Left hindlimb (tissue), 1 donor: ENCODE measurements at regions not wholly inside any gene's neighbourhood (a gene's known extent, or its start where the extent isn't known, plus 50 kb on each side); places are given as distances from the start of the nearest gene placed in this dataset.
A peak's percentile ranks its signal among the peaks of the same experiment; 100 is the strongest.
"Not testable (repeated sequence)": the region's sequence is repeated elsewhere in the genome, so short reads cannot be mapped to it uniquely, and the experiment has no call there.

Source experiments
- DNase-seq: peaks from one replicate; pipeline ENCODE4 v3.0.0-alpha.2; 2018

- no peak for DNase-seq
Measured at GRCh38 chr6:14464716-14465115, 347.1 kb downstream of the CD83 start.

- DNase-seq = no peak
Measured at GRCh38 chr6:14466278-14466677, 348.7 kb downstream of the CD83 start.

DNA sequence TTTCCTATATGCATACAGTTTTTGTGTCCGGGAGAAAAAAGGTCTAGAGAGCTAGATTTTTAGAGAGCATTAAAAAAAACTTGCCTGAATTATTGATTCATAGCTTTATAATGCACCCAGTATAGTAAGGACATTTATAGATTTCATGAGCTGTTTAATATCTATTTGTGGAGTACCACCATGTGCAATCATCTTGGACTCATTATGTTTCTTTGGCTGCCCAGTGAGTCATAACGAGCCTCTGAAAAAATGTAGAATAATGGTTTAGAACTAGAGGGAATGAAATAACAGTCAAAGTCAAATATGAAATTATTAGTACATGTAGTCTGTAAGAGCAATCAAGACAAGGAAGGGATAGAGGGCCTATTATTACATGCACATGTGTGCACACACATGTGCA, 350.0 kb downstream of the CD83 start:
- DNase-seq = no peak

- no peak for DNase-seq
Measured at GRCh38 chr6:14468647-14469321, 351.2 kb downstream of the CD83 start.

- no peak for DNase-seq
Measured at GRCh38 chr6:14470101-14470500, 352.5 kb downstream of the CD83 start.

- DNase-seq = no peak
Measured at GRCh38 chr6:14470671-14471070, 353.1 kb downstream of the CD83 start.

- no peak for DNase-seq
Measured at GRCh38 chr6:14472255-14472985, 354.8 kb downstream of the CD83 start.

DNA sequence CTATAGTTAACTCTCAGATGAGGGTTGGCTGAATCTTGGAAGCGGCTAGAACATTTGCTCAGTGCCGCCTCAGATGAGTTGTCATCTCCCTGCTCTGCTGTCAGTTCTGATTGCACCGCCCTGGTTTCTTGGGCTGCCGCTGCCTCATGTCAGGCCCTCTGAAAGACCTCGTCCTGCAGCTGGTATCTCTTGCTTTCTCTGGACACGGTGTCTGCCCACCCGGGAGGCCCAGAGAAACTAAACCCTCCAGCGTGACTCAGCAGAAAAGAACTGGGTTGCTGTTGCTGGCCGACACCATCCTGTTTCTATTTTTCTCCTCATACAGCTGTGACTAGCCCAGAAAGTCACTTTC, 355.4 kb downstream of the CD83 start:
- DNase-seq = no peak

GRCh38 chr6:14474816-14475215, 357.2 kb downstream of the CD83 start:
- DNase-seq = no peak

- no peak for DNase-seq
Measured at GRCh38 chr6:14475306-14475705, 357.7 kb downstream of the CD83 start.

- DNase-seq = peak; percentile 80
Measured at GRCh38 chr6:14476793-14477531, 359.4 kb downstream of the CD83 start.

DNA sequence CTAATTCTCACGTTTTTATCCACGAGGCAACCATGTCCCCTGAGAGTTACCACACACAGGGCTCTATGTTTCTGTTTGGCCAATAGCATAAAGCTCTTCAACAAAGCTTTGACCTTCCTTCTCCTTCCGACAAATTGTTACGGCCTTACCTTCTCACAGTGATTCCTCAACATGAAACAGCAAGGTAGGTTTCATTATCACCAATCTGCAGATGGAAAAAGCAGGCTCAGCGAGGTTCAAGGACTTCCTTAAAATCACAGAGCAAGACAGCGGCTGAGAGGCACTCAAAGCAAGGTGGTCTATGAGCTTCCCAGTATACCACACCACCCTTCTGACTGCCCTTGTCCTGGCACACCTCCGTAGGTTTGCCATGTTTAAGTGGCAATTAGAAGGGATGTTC, 360.0 kb downstream of the CD83 start:
- no peak for DNase-seq

DNA sequence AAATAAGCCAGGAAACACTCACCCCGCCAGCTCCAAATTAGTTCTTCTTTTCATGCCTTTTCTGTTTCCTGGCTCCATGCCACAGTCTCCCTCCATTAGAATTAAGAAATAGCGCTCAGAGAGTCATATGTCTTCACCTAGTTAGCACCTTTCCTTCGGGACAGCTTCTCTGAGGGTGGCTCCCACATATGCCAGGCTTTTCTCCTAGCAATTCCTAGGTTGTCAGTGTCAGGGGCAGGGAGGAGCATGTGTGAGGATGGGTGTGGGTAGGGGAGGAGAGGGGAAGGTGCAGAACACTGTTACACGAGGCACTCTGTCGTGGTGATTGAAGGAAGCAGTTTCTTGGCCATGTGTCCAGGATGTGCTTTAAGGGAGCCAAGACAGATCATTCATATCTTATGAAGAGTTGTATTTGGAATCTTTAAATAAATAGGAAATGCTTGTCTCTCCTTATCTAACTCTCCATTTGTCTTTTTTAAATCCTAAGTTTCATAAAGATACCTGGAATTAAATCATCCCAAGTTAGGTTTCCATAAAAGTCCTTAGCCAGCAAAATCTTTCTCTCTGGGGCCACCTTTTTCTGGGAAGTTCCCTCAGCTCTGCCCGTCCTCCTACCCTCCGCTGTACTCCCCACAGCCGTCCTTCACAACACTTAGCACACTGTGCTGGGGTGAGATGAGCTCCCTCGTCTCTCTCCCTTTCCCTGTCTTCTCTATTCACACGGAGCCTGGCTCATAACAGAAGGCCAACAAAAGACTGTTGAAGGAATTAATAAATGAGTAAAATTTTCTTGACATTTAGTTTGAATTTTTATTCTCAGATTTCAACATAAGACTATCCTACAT, 361.0 kb downstream of the CD83 start:
- DNase-seq = no peak

GRCh38 chr6:14481946-14482345, 364.4 kb downstream of the CD83 start:
- not testable (repeated sequence) for DNase-seq

DNA sequence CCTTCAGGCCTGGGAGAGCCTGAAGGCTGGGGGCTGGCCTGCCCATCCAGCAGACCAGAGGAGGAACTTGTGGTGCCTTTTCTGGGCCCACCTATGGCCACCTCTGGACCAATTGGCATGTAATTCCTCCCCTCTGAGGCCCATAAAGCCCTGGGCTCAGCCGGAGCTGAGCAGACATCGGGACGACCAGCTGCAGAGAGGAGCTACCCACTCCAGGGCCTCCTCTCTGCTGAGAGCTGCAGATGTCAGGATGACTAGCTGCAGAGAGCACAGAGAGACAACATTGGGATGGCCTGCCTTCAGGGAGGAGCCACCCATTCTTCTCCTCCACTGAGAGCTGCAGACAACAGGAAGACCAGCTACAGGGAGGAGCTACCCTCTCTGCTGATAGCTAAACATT, 370.1 kb downstream of the CD83 start:
- DNase-seq = no peak

GRCh38 chr6:14488180-14488579, 370.6 kb downstream of the CD83 start:
- DNase-seq = no peak

- DNase-seq = no peak
Measured at GRCh38 chr6:14489445-14489844, 371.9 kb downstream of the CD83 start.

- DNase-seq = no peak
Measured at GRCh38 chr6:14498748-14499147, 381.2 kb downstream of the CD83 start.

GRCh38 chr6:14499309-14499708, 381.7 kb downstream of the CD83 start:
- DNase-seq = no peak

- DNase-seq = peak; percentile 48
Measured at GRCh38 chr6:14499841-14500240, 382.3 kb downstream of the CD83 start.

- DNase-seq = no peak
Measured at GRCh38 chr6:14500809-14501208, 383.2 kb downstream of the CD83 start.

DNA sequence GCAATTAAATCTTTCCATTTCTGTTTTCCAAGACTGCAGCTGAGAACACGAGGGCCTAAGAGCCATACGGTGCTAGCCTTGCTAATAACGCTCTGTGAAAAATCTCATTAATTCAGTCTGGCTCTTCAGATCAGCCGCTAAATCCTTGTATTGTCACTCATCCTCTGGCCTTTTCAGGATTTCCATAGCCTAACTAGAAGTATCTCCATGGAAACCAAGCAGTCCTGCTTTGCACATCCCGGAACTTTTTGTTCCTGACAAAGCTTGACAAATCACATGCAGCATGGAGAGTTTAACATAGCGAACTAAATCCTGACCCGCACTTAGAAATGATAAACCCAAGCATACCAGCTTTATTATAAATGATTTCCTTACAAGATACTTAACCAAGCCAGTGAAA, 383.7 kb downstream of the CD83 start:
- no peak for DNase-seq

- no peak for DNase-seq
Measured at GRCh38 chr6:14501914-14502313, 384.3 kb downstream of the CD83 start.
